Spleen (tissue), 7 donors: ENCODE measurements at regions not wholly inside any gene's neighbourhood (a gene's known extent, or its start where the extent isn't known, plus 50 kb on each side); places are given as distances from the start of the nearest gene placed in this dataset.

ENCODE experiments used
- POLR2A ChIP-seq, 3 donors: fragments of 450-650 bp; IDR thresholded peaks; one replicate each; pipeline ENCODE4 v1.5.1; 2017; ENCODE audit warnings: antibody characterized with exemption in 3 of 3, mild to moderate bottlenecking in 1 of 3
- POLR2AphosphoS5 ChIP-seq, 3 donors: sonication (generic); formaldehyde crosslinking; IDR thresholded peaks; one replicate each; pipeline ENCODE4 v1.5.1; 2017; ENCODE audit warnings: antibody characterized with exemption in 3 of 3
- TF ChIP-seq, protein P1 (sequence below), 11 experiments: fragments of 200-600 bp in 7 of 11; fragments of 450-650 bp in 4 of 11; sonication (generic) in 4 of 11; IDR thresholded peaks in 8 of 11; conservative IDR thresholded peaks in 3 of 11; 1 replicate in 7 of 11; 2 replicates in 4 of 11; pipeline versions ENCODE4 v1.4.0 to v1.8.0; 2016 to 2021; ENCODE audit warnings: antibody characterized with exemption in 11 of 11, inconsistent platforms in 4 of 11, mild to moderate bottlenecking in 1 of 11
- donor health status: DM: no; HTN: no; CAD: no; lungs with moderate emphysema.
- donor health status: DM: no; HTN: no; CAD: no.
- donor health status: DM: no; HTN: no; CAD: no.

- TF ChIP-seq, protein P1, sequence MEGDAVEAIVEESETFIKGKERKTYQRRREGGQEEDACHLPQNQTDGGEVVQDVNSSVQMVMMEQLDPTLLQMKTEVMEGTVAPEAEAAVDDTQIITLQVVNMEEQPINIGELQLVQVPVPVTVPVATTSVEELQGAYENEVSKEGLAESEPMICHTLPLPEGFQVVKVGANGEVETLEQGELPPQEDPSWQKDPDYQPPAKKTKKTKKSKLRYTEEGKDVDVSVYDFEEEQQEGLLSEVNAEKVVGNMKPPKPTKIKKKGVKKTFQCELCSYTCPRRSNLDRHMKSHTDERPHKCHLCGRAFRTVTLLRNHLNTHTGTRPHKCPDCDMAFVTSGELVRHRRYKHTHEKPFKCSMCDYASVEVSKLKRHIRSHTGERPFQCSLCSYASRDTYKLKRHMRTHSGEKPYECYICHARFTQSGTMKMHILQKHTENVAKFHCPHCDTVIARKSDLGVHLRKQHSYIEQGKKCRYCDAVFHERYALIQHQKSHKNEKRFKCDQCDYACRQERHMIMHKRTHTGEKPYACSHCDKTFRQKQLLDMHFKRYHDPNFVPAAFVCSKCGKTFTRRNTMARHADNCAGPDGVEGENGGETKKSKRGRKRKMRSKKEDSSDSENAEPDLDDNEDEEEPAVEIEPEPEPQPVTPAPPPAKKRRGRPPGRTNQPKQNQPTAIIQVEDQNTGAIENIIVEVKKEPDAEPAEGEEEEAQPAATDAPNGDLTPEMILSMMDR (IDR thresholded peaks at IDR 0.05 in 8 of 11, conservative IDR thresholded peaks at IDR 0.05 in 3 of 11) = no peak
- TF ChIP-seq POLR2A (IDR thresholded peaks at IDR 0.05) (no peak), POLR2AphosphoS5 (IDR thresholded peaks at IDR 0.05) (no peak)
These were observed 536.8 kb downstream of the MIAT start for GRCh38 chr22:27194096-27194748.
